ENCODE measurements at regions not wholly inside any gene's neighbourhood (a gene's known extent, or its start where the extent isn't known, plus 50 kb on each side); places are given as distances from the start of the nearest gene placed in this dataset.

DNA sequence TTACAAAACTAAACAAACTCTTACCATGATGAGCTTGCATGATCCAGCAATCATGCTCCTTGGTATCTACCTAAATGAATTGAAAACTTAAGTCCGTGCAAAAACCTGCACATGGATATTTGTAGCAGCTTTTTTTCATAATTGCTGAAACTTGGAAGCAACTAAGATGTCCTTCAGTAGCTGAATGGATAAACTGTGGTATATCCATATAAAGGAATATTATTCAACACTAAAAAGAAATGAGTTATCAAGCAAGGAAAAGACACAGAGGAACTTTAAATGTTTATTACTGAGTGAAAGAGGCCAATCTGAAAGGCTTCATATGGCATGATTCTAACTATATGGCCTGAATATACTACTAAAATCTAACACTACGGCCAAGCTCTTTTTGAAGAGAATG, 139.1 kb upstream of the ZNF608 start:
- Histone ChIP-seq H3K9me3 (no peaks in the 10 kb centered on the region), H3K4me3 (no peak overlapping the region), H3K27me3 (ENCODE audit: low read depth) (no peaks in the 10 kb centered on the region), H3K4me1 (peaks cover 21% of the 10 kb centered on the region), H3K27ac (no peak overlapping the region), H3K36me3 (no peaks in the 10 kb centered on the region)
- intact Hi-C loops (cut with DNase I), result no loop called here
- DNase-seq, result no peak
- no peak for ATAC-seq
- TF ChIP-seq, protein P1, sequence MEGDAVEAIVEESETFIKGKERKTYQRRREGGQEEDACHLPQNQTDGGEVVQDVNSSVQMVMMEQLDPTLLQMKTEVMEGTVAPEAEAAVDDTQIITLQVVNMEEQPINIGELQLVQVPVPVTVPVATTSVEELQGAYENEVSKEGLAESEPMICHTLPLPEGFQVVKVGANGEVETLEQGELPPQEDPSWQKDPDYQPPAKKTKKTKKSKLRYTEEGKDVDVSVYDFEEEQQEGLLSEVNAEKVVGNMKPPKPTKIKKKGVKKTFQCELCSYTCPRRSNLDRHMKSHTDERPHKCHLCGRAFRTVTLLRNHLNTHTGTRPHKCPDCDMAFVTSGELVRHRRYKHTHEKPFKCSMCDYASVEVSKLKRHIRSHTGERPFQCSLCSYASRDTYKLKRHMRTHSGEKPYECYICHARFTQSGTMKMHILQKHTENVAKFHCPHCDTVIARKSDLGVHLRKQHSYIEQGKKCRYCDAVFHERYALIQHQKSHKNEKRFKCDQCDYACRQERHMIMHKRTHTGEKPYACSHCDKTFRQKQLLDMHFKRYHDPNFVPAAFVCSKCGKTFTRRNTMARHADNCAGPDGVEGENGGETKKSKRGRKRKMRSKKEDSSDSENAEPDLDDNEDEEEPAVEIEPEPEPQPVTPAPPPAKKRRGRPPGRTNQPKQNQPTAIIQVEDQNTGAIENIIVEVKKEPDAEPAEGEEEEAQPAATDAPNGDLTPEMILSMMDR (IDR thresholded peaks at IDR 0.05), result no peak

DNA sequence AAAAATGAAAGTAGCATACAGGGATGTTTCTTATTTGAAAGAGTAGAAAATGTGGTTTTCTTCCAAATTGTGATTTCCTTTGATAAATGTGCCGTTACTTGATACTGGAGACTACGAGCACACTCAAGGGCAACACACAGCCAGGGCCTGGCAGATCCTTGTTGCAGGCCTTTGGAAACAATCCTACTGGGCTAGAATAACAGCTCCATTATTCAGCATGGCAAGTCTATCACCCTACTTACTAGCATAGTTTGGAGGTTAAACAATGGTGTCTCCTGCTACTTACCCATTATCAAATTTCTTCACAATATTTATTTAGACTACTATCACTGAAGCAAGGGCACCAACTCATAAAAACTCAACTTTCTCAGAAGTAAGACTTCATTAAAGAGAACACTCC, 140.8 kb upstream of the ZNF608 start:
- Histone ChIP-seq H3K9me3 (no peaks in the 10 kb centered on the region), H3K4me1 (peaks cover 21% of the 10 kb centered on the region), H3K27ac (no peak overlapping the region), H3K36me3 (no peaks in the 10 kb centered on the region), H3K27me3 (ENCODE audit: low read depth) (no peaks in the 10 kb centered on the region), H3K4me3 (no peak overlapping the region)
- intact Hi-C loops (cut with DNase I), result no loop called here
- ATAC-seq (peak in 1 of 2 donors; percentile 47), DNase-seq (no peak)
- TF ChIP-seq, protein P1 (IDR thresholded peaks at IDR 0.05), result no peak

DNA sequence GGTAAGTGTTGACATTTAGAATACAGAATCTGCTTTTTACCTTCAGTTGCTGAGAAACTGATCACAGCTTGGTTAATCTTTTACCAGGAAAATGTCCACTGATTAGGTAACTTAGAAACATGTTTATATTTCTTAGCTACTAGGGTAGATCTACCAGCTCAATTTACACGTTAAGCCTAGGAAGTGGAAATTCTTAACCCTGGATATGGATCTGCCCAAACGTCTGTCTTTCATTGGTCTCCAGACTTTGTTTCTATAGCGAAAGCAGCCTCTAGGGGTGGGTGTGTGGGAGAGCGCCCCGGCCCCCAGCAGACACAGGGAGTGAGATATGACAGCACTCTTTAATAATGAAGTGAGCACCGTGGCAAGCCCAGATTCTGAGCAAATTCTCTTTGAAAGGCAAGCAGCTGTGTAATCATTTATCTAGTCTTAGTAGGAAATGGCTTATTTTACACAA, 141.6 kb upstream of the ZNF608 start:
- TF ChIP-seq, protein P1 (IDR thresholded peaks at IDR 0.05), result no peak
- intact Hi-C loops (cut with DNase I), result no loop called here
- DNase-seq (no peak), ATAC-seq (peak; percentile 29 to 81)
- Histone ChIP-seq H3K27ac (no peak overlapping the region), H3K9me3 (no peaks in the 10 kb centered on the region), H3K36me3 (no peaks in the 10 kb centered on the region), H3K4me3 (no peak overlapping the region), H3K4me1 (peaks cover 21% of the 10 kb centered on the region), H3K27me3 (ENCODE audit: low read depth) (no peaks in the 10 kb centered on the region)

DNA sequence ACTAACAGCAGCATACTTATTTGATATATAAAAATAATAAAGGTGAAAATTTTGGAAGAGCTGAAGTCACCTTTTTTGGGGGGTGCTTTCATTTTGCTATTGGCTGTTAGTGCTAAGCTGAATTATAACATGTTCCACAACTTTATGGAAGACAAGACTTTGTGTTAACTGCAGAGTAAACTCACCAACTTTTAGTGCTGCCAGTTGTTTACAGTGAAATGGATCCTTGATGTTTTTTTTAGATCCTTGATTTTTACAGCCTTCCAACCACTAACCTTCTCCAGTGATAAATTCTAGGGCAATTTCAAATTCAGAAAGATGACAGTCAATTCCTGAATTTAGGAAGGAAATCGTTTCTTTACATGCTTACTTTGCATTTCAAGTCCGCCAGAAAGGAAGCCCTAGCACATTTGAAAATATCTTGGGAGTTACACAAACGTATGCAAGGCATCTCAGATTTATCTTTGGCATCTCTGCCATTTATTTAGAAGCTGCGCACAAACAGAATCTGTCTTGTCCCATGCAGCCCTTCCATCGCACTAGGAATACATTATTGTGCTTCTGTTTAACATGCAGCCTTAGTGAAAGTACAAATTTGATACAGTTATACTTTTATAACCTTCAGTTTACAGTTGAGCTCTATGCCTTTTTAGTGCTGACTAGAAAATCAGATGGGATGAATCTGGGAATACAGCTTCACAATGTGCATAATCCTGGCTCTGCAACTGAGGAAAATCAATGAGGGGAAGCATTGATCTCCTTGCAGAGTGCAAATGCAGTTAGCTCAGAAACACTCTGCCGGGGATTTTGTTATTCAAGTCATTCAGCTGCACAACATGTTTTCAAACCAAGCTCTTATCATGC, 142.4 kb upstream of the ZNF608 start:
- intact Hi-C loops (cut with DNase I), result no loop called here
- Histone ChIP-seq H3K9me3 (no peaks in the 10 kb centered on the region), H3K36me3 (no peaks in the 10 kb centered on the region), H3K4me1 (peaks cover 21% of the 10 kb centered on the region), H3K27me3 (ENCODE audit: low read depth) (no peaks in the 10 kb centered on the region), H3K27ac (no peak overlapping the region), H3K4me3 (no peak overlapping the region)
- no peak for DNase-seq
- TF ChIP-seq, protein P1 (IDR thresholded peaks at IDR 0.05), result no peak
- ATAC-seq, result no peak

DNA sequence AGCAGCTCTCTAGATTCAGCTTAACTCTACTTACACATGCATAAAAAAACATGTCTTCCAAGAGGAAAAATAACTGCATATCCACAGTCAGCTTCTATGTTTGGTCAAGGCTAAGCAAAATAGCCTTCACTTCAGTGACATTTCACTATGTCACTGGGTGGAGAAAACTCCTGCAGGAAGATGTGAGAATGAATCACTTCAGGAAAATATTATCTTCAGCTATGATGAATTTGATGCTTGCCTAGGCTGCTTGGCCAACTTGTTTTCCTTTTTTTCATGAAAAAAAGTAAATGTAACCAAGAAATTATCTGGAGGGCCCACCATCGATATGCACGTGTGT, 143.0 kb upstream of the ZNF608 start:
- Histone ChIP-seq H3K27me3 (ENCODE audit: low read depth) (no peaks in the 10 kb centered on the region), H3K9me3 (no peaks in the 10 kb centered on the region), H3K27ac (no peak overlapping the region), H3K36me3 (no peaks in the 10 kb centered on the region), H3K4me1 (peaks cover 21% of the 10 kb centered on the region), H3K4me3 (no peak overlapping the region)
- no peak for DNase-seq
- TF ChIP-seq, protein P1 (IDR thresholded peaks at IDR 0.05), result no peak
- intact Hi-C loops (cut with DNase I), result no loop called here
- ATAC-seq, result no peak
